GM21529 (cell line): ENCODE measurements at regions not wholly inside any gene's neighbourhood (a gene's known extent, or its start where the extent isn't known, plus 50 kb on each side); places are given as distances from the start of the nearest gene placed in this dataset.
A peak's percentile ranks its signal among the peaks of the same experiment; 100 is the strongest.

Experiments
- ATAC-seq: cut with Tn5 transposase; IDR thresholded peaks from one replicate; pipeline ENCODE4 v1.9.1; 2021; ENCODE audit not compliant: unreplicated experiment

GRCh38 chr4:140281828-140282552 is 91.5 kb upstream of the SCOC start:
- ATAC-seq: no peak

- ATAC-seq: no peak
These were observed 95.9 kb upstream of the SCOC start for GRCh38 chr4:140277576-140277975.

- ATAC-seq: no peak
These were observed 101.9 kb upstream of the SCOC start for GRCh38 chr4:140271553-140271952.

- no peak for ATAC-seq
These were observed 104.1 kb upstream of the SCOC start for GRCh38 chr4:140269369-140269768.

- no peak for ATAC-seq
These were observed 105.1 kb upstream of the SCOC start for GRCh38 chr4:140268186-140268841.

GRCh38 chr4:140267576-140267975 is 105.9 kb upstream of the SCOC start:
- no peak for ATAC-seq

- no peak for ATAC-seq
These were observed 106.4 kb upstream of the SCOC start for GRCh38 chr4:140266958-140267568.

GRCh38 chr4:140260227-140260626 is 106.2 kb upstream of the MAML3 start:
- no peak for ATAC-seq

- no peak for ATAC-seq
These were observed 104.5 kb upstream of the MAML3 start for GRCh38 chr4:140258476-140258875.

GRCh38 chr4:140257461-140258305 is 103.7 kb upstream of the MAML3 start:
- ATAC-seq: no peak

- ATAC-seq: no peak
These were observed 103.0 kb upstream of the MAML3 start for GRCh38 chr4:140256941-140257340.

GRCh38 chr4:140256335-140256734 is 102.4 kb upstream of the MAML3 start:
- ATAC-seq: no peak

GRCh38 chr4:140255927-140256326 is 101.9 kb upstream of the MAML3 start:
- ATAC-seq: no peak

- ATAC-seq: no peak
These were observed 101.5 kb upstream of the MAML3 start for GRCh38 chr4:140255467-140255866.

- no peak for ATAC-seq
These were observed 100.8 kb upstream of the MAML3 start for GRCh38 chr4:140254651-140255299.

- ATAC-seq: no peak
These were observed 99.6 kb upstream of the MAML3 start for GRCh38 chr4:140253556-140254027.

- ATAC-seq: peak; percentile 72
These were observed 99.0 kb upstream of the MAML3 start for GRCh38 chr4:140252742-140253555.

GRCh38 chr4:140252141-140252741 is 98.3 kb upstream of the MAML3 start:
- no peak for ATAC-seq

- ATAC-seq: no peak
These were observed 97.6 kb upstream of the MAML3 start for GRCh38 chr4:140251571-140251970.
